ENCODE measurements at regions not wholly inside any gene's neighbourhood (a gene's known extent, or its start where the extent isn't known, plus 50 kb on each side); places are given as distances from the start of the nearest gene placed in this dataset.

DNA sequence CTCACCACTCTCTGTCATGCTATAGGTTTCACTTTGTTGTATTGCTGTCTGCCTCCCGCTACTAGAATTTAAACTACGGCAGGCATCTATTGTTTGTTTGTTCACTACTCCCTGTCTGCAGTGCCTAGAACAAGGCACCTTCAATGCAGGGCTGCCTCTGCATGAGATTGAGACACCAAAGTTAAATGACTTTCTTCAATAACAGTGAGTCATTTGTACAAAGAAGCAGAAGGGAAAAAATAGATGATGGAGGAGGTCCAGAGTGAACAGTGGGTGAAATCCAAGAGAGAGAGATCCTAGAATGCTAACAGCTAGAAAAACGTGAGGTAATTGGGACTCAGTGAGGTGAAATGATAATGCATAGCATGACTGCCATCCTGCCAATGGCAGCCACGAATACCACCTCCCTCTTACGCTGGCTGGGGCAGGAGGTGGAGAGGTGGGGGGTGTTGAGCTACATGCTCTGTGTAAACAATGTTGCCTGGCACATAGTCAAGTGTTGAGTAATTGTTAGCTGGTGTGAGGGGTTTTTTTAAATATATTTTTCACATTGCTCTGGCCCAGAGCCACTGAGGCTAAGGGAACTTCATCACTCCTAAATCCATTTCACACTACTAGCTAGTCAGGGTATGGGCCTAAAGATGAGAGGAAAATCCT lies 367.6 kb downstream of the RPS29 start:
- DNase-seq = no peak

DNA sequence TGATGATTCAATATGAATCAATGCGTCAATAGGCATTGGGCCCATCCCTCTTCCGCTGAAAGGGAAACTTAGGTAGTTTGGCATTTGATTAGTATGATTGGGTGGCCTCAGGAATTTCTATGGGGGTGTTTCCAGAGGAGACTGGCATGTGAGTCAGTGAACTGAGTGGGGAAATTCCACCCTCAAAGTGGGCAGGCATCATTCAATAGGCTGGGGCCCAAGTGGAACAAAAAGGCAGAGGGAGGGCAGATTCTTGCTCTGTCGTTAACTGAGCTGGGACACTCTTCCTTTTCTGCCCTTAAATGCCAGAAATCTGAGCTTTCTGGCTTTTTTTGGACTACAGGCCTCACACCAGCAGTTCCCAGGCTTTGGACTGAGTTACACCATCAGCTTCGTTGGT lies 373.5 kb downstream of the RPS29 start:
- DNase-seq = no peak

DNA sequence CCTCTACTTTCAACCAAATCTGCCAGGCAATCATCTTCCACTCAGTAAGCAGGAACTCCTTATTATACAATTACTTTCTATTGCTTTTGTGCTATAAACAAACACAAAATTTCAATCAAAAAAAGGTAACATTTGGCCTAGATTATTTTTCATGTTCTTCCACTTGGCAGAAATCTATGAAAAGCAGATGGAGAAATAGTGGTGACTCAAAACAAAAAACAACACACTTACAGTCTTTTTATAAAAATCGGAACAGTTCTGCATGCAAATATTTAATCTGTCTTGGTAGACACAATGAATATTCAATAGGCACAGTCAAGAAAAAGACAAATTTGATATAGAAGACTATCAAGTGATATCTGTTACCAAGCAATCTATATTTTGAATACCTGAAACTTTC lies 376.8 kb downstream of the RPS29 start:
- no peak for DNase-seq

DNA sequence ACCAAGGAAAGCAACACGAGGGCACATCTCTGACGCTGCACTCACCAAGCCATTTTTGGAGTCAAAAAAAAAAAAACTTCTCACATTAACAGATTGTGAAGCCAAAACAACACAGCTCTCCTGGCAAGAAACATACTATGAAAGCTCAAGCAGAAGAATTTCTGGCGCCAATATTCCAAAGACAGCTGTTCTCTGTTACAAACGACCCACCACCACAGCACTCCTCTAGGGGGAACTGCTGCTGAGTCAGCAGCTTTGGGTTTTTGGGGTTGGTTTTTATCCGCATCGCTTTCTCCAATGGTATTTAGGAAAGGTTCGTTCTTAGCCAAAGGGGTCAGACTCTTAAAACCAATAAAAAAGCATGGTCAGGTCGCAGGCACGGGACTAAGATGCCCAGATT lies 379.4 kb downstream of the RPS29 start:
- no peak for DNase-seq

DNA sequence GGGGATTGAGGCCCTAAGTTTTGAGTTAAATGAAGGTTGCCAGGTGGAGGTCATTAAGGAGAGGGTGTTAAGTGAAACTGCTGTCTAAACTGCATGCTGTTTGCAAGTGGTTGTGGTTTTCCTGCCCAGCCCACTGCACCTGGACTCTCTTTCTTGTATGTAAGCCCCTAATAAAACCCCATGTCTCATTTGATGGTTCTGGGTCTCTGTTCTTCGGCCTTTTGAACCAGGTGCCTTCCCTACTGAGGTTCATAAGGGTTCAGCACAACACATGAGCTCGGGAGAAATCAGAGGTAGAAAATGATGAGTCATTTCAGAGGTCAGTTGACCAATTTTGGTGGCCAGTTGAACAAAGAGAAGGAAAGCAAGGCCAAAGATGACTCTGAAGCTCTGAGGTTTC lies 382.5 kb downstream of the RPS29 start:
- DNase-seq = no peak

DNA sequence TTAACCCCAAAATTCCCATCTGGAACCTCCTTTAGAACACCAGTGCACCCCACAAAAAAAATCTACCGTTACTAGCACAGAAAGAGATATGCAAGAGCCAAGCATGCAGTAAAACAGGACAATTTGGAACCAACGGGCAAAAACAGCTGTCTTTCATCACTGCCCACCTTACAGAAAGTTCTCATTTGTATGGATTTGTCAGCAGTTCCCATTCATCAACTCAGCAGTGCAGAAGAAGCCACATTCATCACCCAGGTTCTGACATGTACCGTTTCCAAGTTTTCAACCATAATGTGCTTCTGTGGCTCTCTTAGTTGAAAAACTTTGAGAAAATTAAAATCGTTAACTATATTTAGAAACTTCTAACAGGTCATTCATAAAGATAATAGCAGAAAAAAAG lies 387.0 kb downstream of the RPS29 start:
- DNase-seq = no peak

DNA sequence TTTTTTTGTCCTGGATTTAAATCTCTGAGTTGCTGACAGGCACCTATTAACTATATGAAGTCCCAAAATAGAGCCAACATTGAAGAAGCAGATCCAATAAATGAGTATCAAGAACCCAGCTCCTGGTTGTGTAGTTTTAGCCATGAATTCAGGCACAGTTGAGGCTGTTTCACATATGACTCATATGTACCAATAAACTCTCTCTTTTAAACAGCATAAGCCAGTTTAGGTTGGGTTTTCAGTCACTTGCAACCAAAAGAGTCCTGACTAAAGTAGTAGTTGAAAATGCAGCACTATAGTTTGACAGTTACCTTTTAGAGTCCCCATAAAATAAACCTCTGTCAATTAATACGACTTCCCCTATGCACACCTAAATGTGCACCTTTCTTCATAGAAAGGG lies 389.9 kb downstream of the RPS29 start:
- no peak for DNase-seq

DNA sequence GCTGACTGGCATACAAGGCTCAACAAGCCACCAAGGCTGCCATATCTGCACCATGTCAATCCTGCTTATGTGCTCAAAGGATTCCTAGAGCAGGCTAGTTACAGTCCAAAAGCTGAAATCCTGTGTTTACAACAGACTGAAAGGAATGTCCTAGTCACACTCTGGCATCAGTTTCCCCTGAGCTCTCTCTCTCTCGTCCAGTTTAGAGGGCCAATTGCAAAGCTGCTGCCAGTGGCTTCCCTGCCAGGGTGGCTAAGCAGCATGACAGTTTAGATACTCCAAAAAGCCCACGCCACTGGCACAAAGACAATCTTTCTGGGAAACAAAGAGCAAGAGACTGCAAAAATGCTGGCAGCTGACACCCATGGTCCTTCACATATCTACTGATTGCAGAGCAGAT lies 392.1 kb downstream of the RPS29 start:
- DNase-seq = no peak

DNA sequence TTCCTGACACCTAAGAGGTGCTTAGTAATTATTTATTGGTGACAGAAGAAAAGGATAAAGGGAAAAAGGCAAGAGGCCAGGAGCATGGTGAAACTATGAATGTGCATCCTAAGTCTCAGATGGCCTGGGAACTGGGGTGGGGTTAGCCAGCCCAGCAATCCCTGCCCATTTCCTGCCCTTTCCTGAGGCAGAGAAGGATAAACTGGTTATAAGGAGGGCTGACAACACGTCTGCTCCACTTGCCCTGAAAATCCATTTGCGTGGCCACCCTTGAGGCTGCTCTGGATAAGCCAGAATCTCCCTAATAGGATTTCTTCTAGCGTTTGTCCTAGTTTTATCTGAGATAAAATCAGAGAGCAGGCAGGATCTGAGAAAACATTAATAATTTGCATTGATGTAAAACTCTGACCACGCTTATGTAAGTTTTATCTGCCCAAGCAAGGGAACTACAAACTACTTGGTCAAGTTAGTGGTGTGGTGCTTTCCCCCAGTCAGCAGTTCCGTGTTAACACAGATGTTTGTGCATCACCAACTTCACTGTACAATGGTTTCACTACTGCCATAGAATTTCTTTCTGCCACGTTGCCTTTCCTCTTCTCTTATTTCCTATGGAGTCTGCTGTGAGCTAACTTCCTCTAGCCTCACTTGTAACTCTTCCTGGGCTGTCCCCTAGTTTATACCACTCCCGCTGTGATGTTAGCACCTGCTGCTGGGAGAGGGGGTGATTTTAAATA lies 392.7 kb downstream of the RPS29 start:
- no peak for DNase-seq

DNA sequence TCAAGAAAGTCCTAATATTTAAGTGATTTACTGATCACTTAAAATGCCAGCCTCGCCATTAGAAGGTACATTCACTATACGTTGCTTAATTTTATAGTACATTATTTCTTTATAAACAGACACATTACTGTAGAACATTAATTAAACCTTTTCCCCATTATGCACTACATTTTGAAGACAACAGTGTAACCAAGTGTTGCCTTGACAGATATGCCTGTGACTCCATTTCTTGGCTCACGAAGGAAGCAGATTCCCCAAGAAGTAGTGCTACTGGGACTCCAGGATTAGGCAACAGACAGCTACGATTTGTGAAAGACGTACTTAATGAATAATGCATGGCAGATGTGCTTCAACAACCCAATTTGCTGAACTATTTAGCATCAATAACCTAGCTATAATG lies 394.8 kb downstream of the RPS29 start:
- DNase-seq = no peak

DNA sequence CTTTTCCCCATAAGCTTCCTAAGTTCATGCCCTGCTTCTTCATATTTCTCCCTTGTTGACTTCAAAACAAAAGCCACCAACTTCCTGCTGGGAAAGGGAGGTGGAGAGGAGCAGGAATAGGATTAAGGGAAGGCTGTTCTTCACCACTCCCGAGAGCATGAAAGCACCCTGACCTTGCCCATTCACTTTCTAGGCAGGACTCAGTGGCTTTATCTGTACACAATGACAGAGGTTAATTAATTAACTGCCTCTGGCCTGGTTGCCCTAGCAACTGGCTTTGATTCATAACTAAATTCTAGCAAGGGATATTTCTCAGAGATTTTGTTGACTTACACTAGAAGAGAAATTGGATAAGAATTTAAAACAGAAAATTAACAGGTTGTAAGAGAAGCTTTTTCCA lies 396.8 kb downstream of the RPS29 start:
- DNase-seq = no peak

DNA sequence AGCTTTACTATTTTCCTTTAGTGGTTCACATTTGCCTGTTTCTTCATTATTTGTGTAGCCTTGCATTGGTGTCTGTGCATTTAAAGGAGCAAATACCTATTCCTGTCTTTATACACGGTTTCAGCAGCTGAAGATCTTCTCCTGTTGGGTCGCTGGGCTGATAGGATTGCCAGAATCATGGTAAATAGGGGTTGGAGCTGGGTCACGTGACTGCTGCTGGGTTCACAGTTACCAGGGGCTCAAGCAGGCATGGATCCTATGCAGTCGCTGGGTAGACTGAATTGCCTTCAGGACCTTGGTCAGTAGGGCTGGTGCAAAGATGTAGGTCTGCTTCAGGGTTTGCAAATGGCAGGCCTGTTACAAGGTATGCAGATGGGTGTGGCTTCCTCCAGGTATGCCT lies 398.4 kb downstream of the RPS29 start:
- DNase-seq = no peak

DNA sequence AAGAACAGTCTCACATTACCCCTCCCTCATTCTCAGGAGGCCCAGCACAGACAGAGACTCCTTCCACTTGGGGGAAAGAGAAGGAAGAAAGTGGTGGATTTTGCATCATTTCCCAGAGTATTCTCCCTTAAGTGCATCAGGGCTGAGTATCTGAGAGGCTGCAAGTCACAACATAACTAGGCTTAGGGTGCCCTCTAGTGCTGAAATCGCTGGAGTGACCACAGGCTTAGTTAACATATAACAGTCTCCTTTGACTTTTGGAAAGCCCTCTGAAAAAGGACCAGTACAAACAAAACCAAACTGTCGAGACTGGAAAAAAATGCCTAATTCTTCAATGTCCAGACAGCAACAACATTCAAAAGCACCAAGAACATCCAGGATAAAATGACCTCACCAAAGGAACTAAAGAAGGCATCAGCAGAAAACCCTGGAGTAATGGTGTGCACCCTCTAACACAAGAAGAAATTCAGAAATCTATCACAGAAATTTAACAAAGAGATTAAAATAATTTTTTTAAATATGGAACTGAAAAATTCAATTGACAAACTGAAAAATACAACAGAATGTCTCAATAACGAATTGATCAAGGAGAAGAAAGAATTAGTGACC lies 412.3 kb downstream of the RPS29 start:
- DNase-seq = no peak

DNA sequence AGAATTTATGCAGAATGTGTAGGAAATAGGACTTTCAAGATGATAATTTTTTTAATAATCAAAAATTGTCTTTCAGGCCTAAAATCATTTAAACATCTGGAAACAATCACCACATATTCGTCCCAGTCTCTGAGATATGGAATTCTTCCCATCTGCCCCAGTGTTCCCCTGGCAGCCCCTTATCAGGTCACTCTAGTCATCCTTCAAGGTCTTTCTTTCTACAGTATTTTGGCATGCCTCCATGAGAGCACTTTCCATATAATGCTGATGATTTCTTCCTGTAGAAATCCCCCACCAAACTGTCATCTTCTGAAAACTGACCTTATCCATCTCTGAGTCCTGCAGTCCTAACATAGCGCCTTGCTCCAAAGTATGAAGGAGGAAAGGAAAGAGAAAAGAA lies 422.1 kb downstream of the RPS29 start:
- DNase-seq = no peak

DNA sequence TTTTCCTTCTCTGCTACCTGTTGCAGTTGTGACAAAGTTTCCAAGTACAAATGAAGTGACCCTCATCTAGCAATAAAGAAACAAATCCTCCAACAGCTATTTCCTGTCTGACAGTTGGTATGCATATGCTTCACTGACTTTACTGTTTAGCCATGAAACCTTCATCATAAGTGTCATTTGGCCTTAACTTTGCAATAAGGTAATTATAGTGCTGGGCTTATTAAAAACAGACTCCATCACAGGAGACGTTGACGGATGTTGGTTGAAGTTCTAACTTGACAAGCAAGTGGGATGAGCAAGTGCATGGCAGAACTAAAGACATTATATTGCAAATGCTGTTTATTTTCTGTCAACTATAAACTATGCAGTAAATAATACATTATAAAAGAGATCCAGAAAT lies 425.2 kb downstream of the RPS29 start:
- no peak for DNase-seq

DNA sequence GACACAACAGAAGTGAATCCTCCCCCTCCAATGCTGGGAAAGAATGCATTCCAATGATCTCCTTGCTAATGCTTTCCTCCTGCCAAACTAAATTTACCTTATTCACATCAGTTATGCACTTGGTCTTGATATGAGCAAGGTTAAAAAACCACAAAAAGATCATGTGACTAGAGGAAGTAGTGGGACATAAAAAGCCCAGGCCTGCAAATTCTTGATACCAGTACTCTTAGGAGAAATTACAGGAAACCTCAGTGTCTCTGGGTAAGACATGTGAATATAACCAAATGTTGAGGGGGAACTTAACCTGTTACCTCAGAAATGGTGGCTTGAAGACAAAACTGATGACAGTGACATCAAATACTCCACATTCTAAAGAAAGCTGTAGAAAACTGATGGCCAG lies 427.1 kb downstream of the RPS29 start:
- no peak for DNase-seq

DNA sequence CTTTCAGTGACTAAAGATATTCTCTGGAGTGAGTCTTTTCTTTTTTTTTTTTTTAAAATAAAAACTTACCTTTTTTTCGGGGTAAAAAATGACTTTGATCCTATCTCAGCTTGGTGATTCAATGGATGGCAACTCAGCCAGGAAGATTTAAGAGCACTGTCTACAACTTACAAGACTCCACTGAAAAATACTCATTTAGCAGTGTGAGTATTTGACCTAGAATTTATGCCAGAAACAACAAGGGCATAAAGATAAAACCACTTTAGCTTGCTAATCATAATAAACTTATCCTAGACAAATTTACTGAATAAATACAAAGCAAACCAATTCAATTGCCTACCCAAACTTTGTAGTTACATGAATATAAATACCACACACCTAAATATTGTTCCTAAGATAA lies 446.6 kb downstream of the RPS29 start:
- DNase-seq = no peak

DNA sequence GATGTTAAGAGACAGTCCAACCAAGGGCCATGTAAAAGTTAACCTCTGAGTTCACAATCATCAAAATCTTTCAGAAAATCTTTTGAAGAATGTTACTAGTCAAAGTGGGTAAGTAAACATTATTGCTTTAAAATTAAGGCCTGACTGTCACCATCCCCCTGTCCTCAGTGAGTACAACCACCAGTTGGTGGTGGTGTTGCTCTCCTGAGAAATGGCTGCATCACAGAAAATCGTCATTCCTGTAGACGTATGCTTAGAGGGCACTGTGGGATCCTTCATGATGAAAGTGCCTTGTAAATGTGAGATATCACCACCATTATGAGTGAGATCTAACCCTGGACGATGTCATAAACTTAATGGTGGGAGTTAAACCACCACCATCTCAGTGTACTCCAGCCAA lies 451.2 kb downstream of the RPS29 start:
- DNase-seq = no peak

DNA sequence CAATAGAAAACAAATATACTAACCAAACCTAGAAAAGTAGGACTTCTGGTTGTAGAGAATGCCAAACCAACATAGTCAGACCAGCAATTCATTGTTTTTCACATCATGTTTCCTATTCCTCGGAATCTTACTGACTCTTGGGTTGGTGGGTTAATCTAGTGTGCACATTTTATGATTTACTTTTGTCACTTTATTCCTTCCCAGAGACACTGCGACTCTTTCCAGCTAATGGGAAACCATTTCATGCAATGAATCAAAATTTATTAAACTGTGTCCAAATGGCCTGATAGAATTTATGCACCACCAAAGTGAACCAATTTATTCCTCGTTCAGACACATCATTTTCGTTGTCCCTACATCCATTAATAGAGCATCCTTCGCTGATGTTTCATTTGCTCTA lies 464.9 kb downstream of the RPS29 start:
- no peak for DNase-seq

DNA sequence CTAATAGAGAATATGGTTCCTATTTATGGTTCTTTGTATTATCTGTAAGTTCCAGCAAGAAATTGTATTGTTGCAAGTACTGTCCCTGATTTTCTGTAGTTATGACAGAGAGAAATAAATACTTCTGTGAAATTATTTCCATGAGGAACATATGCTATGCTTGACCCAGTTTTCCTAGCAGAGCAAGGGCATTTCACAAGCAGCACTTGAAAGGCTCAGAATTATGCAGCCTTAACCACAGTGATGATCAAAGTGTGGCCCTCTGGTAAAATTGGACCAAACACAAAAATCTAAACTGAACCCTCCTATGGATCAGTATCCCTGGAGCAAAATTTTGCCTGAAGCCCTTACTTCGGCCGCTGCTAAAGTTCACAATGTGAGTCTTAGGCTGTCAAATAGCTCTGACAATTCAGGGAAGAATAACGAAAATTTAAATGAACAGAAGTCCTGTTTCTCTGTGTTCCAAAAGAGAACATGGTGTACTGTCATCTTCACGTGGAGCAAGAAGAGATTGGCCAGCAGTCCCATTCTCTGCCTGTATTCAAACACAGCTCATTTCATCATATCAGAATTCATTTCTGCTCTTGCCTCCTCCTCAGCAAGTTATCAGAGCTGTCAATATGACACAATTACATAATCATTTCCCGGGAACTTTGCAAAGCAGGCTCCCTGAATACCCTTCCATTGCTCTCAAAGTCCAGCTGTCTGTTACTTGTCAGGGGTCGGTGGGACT lies 471.9 kb downstream of the RPS29 start:
- DNase-seq = no peak

DNA sequence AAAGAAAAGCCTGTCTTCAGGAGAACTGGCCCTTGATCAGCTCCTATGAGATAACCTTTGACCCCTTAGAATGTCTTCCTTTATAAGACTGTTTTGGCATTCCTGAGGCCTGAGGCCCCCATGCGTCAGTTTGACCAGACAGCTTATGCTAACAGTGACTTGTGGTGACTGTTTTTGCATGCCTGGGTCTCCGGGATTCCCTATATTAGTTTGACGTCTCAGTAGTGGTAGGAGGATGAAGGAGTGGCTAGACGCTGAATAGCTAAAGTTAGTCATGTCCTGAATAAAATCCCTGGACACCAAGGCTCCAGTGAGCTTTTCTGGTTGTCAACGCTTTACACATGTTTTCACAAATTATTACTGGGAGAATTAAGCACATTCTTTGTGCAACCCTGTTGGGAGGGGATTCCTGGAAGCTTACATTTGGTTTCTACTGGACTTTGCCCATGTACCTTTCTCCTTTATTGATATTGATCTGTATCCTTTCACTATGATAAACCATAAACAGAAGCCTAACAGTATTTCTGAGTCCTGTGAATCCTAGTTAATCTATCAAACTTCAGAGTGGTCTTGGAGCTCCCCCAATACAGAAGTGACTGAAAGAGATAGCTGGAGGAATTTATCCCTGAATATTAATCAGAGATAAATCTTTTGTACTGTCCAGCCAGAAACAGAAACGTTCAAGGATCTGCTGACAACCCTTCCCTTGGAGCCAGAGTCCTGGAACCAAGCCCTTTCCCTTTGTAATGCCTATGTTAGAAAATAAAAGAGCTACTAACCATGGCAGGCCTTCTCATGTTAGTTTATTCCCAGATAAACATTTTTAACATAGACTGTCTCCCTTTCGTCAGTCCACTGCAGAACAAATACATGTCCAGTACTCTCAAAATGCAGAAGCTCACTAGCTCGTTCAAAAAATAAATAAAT lies 479.2 kb downstream of the RPS29 start:
- no peak for DNase-seq

DNA sequence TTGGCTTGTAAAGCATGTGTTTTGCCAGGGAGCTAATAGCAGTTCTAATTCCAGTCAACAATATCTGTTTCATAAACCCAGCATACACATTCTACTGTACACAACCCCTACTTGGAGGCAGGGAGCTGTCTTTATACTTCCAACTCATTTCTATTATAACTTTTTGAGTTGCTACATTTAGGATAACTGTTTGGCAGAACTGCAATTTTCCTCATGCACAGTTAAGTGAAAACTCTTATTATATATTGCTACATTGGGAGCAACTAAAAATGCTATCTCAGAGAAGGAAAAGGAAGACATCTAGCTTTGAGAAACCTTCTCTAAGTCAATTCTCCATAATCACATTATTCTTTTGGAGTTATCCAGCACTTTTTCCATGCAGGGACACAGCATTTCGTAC lies 480.2 kb downstream of the RPS29 start:
- no peak for DNase-seq

DNA sequence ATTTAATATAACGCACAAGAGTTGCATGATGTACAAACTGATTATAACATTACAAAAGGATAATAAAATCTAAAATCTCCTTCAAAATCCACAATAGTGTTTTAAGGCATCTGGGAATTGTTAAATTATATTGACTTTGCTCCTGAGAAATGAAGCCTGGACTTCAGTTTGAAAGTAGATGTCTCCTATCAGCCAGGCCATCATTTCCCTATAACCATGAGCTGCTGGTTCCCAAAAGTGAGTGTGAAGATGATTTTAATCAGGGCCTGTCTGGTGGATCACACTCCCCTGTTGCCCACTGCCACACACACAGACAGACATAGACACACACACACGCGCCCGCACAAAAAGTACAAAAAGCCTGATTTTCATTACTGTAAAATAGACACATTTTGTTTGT lies 480.7 kb downstream of the RPS29 start:
- no peak for DNase-seq
